HepG2 (cell line): ENCODE measurements at regions not wholly inside any gene's neighbourhood (a gene's known extent, or its start where the extent isn't known, plus 50 kb on each side); places are given as distances from the start of the nearest gene placed in this dataset.

Experiments
- ATAC-seq: fragments of 200-7000 bp; cut with Tn5 transposase; 3 replicates; pipeline ENCODE4 v1.9.1; 2020; ENCODE audit warnings: mild to moderate bottlenecking, moderate library complexity
- BruUV-seq: library from RNA; stranded (reverse); fragments of 400-500 nt; replicated peaks from 2 replicates; lab custom pipeline; 2021; lab: Mats Ljungman, UMichigan
- CTCF ChIA-PET: fragments of 300-600 bp; formaldehyde crosslinking; extraction: SDS; loops from one replicate; lab custom pipeline; 2021; ENCODE audit warnings: low total read pairs, inconsistent platforms, low intra/inter-chr PET ratio; lab: Yijun Ruan, JAX
- POLR2A ChIA-PET: fragments of 350-600 bp; sonication (Branson Sonifier 250); formaldehyde crosslinking; loops from one replicate; lab custom pipeline; 2020; ENCODE audit warnings: antibody characterized with exemption, inconsistent platforms; lab: Yijun Ruan, JAX
- DNase-seq: peaks from one replicate; pipeline ENCODE4 v3.0.0-alpha.2; 2015; ENCODE audit warnings: low spot score
- FAIRE-seq: peaks from 3 replicates; lab custom pipeline; 2011; peaks lifted over from hg19 to GRCh38; lab: Jason Lieb, UNC
- H2AFZ ChIP-seq: one replicate; pipeline ENCODE4 v1.6.1; 2011; ENCODE audit warnings: low read length, inconsistent platforms
- H3K27ac ChIP-seq: fragments of 300-600 bp; 3 replicates; pipeline ENCODE4 v1.8.0; 2011; ENCODE audit warnings: mixed run types, mild to moderate bottlenecking, mixed read lengths, low read length, inconsistent platforms; ENCODE audit not compliant: insufficient read depth; ENCODE audit errors: extremely low read length
- H3K27me3 ChIP-seq, 2 experiments: fragments of 200-600 bp in 1 of 2; 2 replicates in 1 of 2; 3 replicates in 1 of 2; pipeline versions ENCODE4 v1.6.0 to v1.8.0; 2011; ENCODE audit warnings: low read length in 2 of 2, mild to moderate bottlenecking in 2 of 2, moderate library complexity in 2 of 2, inconsistent platforms in 1 of 2; ENCODE audit not compliant: insufficient read depth in 2 of 2, control insufficient read depth in 1 of 2
- H3K36me3 ChIP-seq, 2 experiments: fragments of 200-600 bp in 1 of 2; replicated peaks in 1 of 2; 2 replicates in 1 of 2; 3 replicates in 1 of 2; pipeline versions ENCODE4 v1.5.1 to v1.8.0; 2011; ENCODE audit warnings: low read length in 2 of 2, inconsistent platforms in 1 of 2; ENCODE audit not compliant: insufficient read depth in 2 of 2, control insufficient read depth in 1 of 2
- H3K4me1 ChIP-seq: 2 replicates; pipeline ENCODE4 v1.5.1; 2012; ENCODE audit warnings: low read length, inconsistent platforms; ENCODE audit not compliant: insufficient read depth
- H3K4me2 ChIP-seq: 2 replicates; pipeline ENCODE4 v1.6.0; 2011; ENCODE audit warnings: low read depth, low read length, inconsistent platforms
- H3K4me3 ChIP-seq, 3 experiments: fragments of 200-600 bp in 1 of 3; sonication (generic), shearing (Covaris generic) in 1 of 3; replicated peaks in 1 of 3; 2 replicates each; pipeline ENCODE4 v1.5.1; 2011 to 2016; ENCODE audit warnings: low read length in 3 of 3, inconsistent platforms in 2 of 3, low read depth in 2 of 3, mild to moderate bottlenecking in 2 of 3, control low read depth in 1 of 3, mixed read lengths in 1 of 3; ENCODE audit not compliant: insufficient read depth in 1 of 3
- H3K79me2 ChIP-seq: one replicate; pipeline ENCODE4 v1.6.1; 2011; ENCODE audit warnings: low read length, inconsistent platforms; ENCODE audit not compliant: insufficient read depth
- H3K9ac ChIP-seq: 2 replicates; pipeline ENCODE4 v1.6.0; 2011; ENCODE audit warnings: mild to moderate bottlenecking, low read depth, low read length, inconsistent platforms; ENCODE audit not compliant: insufficient read depth
- H3K9me3 ChIP-seq: 2 replicates; pipeline ENCODE4 v1.5.1; 2012; ENCODE audit warnings: mild to moderate bottlenecking, low read length
- H4K20me1 ChIP-seq: 2 replicates; pipeline ENCODE4 v1.6.0; 2011; ENCODE audit warnings: inconsistent platforms, mild to moderate bottlenecking, low read length, moderate library complexity; ENCODE audit not compliant: insufficient read depth
- PAWR ChIP-seq: sonication (generic); formaldehyde crosslinking; IDR thresholded peaks from 2 replicates; pipeline ENCODE4 v1.4.0; 2020; ENCODE audit warnings: missing genetic modification reagents, mild to moderate bottlenecking, borderline replicate concordance
- SYNCRIP ChIP-seq: fragments of 200-400 bp; formaldehyde crosslinking; IDR thresholded peaks from 2 replicates; pipeline ENCODE4 v1.6.1; 2018; ENCODE audit warnings: mild to moderate bottlenecking, low read depth, low read length; ENCODE audit not compliant: insufficient read depth
- ZNF235 ChIP-seq: sonication (generic); formaldehyde crosslinking; IDR thresholded peaks from 2 replicates; pipeline ENCODE4 v1.8.1; 2023; ENCODE audit warnings: mild to moderate bottlenecking, missing genetic modification reagents, borderline replicate concordance
- ZNF3 ChIP-seq: IDR thresholded peaks from 2 replicates; pipeline ENCODE4 v1.7.0; 2017; ENCODE audit warnings: inconsistent platforms
- ZNF761 ChIP-seq: sonication (generic); formaldehyde crosslinking; conservative IDR thresholded peaks from 2 replicates; pipeline ENCODE4 v1.4.0; 2020; ENCODE audit warnings: mild to moderate bottlenecking, missing genetic modification reagents
- WGBS: methylation state at CpG from one replicate; pipeline ENCODE4 v1.1.6; 2017; ENCODE audit warnings: low lambda C conversion rate; 5-methylcytosine and 5-hydroxymethylcytosine counted together
- in situ Hi-C: cut with HindIII; loops from 2 replicates; pipeline ENCODE4 v1.10.0; 2017; ENCODE audit warnings: low pct_unique_long_range_greater_than_20kb; ENCODE audit not compliant: extremely low pct_ligation_motif_present
- intact Hi-C: fragments of 100-400 bp; cut with micrococcal nuclease; formaldehyde crosslinking; loops from one replicate; pipeline ENCODE4 v1.10.0; 2022; ENCODE audit not compliant: unreplicated experiment
- TF ChIP-seq, protein P1 (sequence below): sonication (generic); formaldehyde crosslinking; IDR thresholded peaks from 2 replicates; pipeline ENCODE4 v1.8.0; 2022; ENCODE audit warnings: missing genetic modification reagents, mild to moderate bottlenecking, inconsistent platforms, borderline replicate concordance
- TF ChIP-seq, protein P2 (sequence below): sonication (generic); formaldehyde crosslinking; IDR thresholded peaks from 2 replicates; pipeline ENCODE4 v1.8.1; 2022; ENCODE audit warnings: mild to moderate bottlenecking, missing genetic modification reagents
- TF ChIP-seq, protein P3 (sequence below): sonication (generic); formaldehyde crosslinking; IDR thresholded peaks from 2 replicates; pipeline ENCODE4 v1.8.0; 2022; ENCODE audit warnings: low read depth, missing genetic modification reagents
- TF ChIP-seq, protein P4 (sequence below), 2 experiments: sonication (generic) in 1 of 2; formaldehyde crosslinking in 1 of 2; IDR thresholded peaks; 2 replicates each; pipeline versions ENCODE4 v1.6.1 to v1.9.0; 2014 to 2022; ENCODE audit warnings: antibody characterized with exemption in 1 of 2, borderline replicate concordance in 1 of 2, inconsistent platforms in 1 of 2, low read depth in 1 of 2, missing genetic modification reagents in 1 of 2

DNA sequence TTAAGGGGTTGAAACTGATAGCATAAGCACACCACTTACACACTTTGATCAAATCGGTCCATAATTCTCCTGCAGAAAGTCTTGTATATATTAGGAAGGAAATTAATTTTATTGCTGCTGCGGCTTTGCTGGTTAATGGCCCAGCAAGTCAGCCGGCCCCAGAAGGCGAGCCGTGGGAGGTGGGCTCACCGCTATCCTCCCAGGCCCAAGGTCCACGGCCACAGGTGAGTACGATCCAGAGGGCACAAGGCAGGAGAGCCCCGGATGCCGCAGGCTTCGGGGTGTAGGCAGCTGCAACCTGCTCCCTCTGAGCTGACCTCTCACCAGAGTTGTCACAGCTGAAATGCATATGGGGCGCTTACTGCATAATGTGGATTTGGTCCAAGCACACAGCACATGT lies 165.7 kb downstream of the TBX5 start:
- H3K79me2 ChIP-seq = no peaks in the 10 kb centered on the region
- H3K9ac ChIP-seq = no peak overlapping the region
- no peak overlapping the region for H3K4me3 ChIP-seq
- in situ Hi-C loops = no loop called here
- CTCF ChIA-PET = no interaction called here
- intact Hi-C loops = no loop called here
- H3K36me3 ChIP-seq = no peaks in the 10 kb centered on the region
- no peak overlapping the region for H3K27ac ChIP-seq
- TF ChIP-seq PAWR = no peak
- TF ChIP-seq, protein P1, sequence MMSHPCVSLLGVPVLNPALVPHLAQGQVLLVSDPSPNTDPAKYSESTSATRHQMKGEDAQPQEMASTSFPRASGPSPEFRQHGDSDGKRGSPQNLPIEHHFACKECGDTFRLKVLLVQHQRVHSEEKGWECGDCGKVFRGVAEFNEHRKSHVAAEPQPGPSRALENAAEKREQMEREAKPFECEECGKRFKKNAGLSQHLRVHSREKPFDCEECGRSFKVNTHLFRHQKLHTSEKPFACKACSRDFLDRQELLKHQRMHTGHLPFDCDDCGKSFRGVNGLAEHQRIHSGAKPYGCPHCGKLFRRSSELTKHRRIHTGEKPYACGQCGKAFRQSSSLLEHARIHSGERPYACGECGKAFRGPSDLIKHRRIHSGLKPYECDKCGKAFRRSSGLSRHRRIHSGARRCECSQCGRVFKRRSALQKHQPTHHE (CRISPR knock-in tag) = no peak
- TF ChIP-seq, protein P2, sequence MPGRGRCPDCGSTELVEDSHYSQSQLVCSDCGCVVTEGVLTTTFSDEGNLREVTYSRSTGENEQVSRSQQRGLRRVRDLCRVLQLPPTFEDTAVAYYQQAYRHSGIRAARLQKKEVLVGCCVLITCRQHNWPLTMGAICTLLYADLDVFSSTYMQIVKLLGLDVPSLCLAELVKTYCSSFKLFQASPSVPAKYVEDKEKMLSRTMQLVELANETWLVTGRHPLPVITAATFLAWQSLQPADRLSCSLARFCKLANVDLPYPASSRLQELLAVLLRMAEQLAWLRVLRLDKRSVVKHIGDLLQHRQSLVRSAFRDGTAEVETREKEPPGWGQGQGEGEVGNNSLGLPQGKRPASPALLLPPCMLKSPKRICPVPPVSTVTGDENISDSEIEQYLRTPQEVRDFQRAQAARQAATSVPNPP (CRISPR knock-in tag) = no peak
- TF ChIP-seq ZNF3 (CRISPR knock-in tag) = no peak
- no peak for TF ChIP-seq SYNCRIP
- TF ChIP-seq ZNF761 (CRISPR knock-in tag) = no peak
- TF ChIP-seq ZNF235 (CRISPR knock-in tag) = no peak
- TF ChIP-seq, protein P3, sequence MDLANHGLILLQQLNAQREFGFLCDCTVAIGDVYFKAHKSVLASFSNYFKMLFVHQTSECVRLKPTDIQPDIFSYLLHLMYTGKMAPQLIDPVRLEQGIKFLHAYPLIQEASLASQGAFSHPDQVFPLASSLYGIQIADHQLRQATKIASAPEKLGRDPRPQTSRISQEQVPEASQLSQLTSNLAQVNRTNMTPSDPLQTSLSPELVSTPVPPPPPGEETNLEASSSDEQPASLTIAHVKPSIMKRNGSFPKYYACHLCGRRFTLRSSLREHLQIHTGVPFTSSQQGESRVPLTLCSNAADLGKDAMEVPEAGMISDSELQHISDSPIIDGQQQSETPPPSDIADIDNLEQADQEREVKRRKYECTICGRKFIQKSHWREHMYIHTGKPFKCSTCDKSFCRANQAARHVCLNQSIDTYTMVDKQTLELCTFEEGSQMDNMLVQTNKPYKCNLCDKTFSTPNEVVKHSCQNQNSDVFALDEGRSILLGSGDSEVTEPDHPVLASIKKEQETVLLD (CRISPR knock-in tag) = no peak
- TF ChIP-seq, protein P4, sequence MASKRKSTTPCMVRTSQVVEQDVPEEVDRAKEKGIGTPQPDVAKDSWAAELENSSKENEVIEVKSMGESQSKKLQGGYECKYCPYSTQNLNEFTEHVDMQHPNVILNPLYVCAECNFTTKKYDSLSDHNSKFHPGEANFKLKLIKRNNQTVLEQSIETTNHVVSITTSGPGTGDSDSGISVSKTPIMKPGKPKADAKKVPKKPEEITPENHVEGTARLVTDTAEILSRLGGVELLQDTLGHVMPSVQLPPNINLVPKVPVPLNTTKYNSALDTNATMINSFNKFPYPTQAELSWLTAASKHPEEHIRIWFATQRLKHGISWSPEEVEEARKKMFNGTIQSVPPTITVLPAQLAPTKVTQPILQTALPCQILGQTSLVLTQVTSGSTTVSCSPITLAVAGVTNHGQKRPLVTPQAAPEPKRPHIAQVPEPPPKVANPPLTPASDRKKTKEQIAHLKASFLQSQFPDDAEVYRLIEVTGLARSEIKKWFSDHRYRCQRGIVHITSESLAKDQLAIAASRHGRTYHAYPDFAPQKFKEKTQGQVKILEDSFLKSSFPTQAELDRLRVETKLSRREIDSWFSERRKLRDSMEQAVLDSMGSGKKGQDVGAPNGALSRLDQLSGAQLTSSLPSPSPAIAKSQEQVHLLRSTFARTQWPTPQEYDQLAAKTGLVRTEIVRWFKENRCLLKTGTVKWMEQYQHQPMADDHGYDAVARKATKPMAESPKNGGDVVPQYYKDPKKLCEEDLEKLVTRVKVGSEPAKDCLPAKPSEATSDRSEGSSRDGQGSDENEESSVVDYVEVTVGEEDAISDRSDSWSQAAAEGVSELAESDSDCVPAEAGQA (IDR thresholded peaks at IDR 0.05; ENCODE audit: low read depth) = no peak
- TF ChIP-seq, protein P4 (CRISPR knock-in tag; IDR thresholded peaks at IDR 0.05; ENCODE audit: borderline replicate concordance) = no peak
- 54% methylated on average over 12 of the region's 12 CpGs for WGBS
- H3K4me2 ChIP-seq = no peak overlapping the region
- no peaks in the 10 kb centered on the region for H3K27me3 ChIP-seq
- no peaks in the 10 kb centered on the region for H3K4me1 ChIP-seq
- no peaks in the 10 kb centered on the region for H4K20me1 ChIP-seq
- ATAC-seq (no peak), FAIRE-seq (no peak), DNase-seq (no peak)
- no peak overlapping the region for H2AFZ ChIP-seq
- H3K9me3 ChIP-seq = no peaks in the 10 kb centered on the region
- BruUV-seq = no TSS peak
- POLR2A ChIA-PET = no interaction called here
